Mucosa of descending colon (tissue), 3 donors: ENCODE measurements at regions not wholly inside any gene's neighbourhood (a gene's known extent, or its start where the extent isn't known, plus 50 kb on each side); places are given as distances from the start of the nearest gene placed in this dataset.

Source experiments
- ATAC-seq: fragments of 200-7000 bp; cut with Tn5 transposase; one replicate; pipeline ENCODE4 v1.9.1; 2020; ENCODE audit warnings: mild to moderate bottlenecking, moderate library complexity
- DNase-seq, 3 donors: peaks; one replicate each; pipeline ENCODE4 v3.0.0-alpha.2; 2020
- H3K36me3 ChIP-seq: fragments of 200-600 bp; one replicate; pipeline ENCODE4 v1.8.0; 2021; ENCODE audit warnings: low read depth, mild to moderate bottlenecking
- H3K4me1 ChIP-seq: fragments of 200-600 bp; one replicate; pipeline ENCODE4 v1.8.0; 2021; ENCODE audit warnings: low read depth, mild to moderate bottlenecking
- H3K4me3 ChIP-seq: fragments of 200-600 bp; one replicate; pipeline ENCODE4 v1.8.0; 2021; ENCODE audit warnings: mild to moderate bottlenecking
- H3K9me3 ChIP-seq: fragments of 200-600 bp; one replicate; pipeline ENCODE4 v1.8.0; 2021; ENCODE audit warnings: mild to moderate bottlenecking
- intact Hi-C, 2 donors: fragments of 100-400 bp; cut with DNase I in 1 of 2; cut with micrococcal nuclease in 1 of 2; formaldehyde crosslinking; loops; one replicate each; pipeline versions ENCODE4 v1.11.0 to v1.11.1; 2022; cut with DNase I, micrococcal nuclease
- TF ChIP-seq, protein P1 (sequence below): fragments of 200-600 bp; IDR thresholded peaks from one replicate; pipeline ENCODE4 v1.8.0; 2022; ENCODE audit warnings: antibody characterized with exemption, mild to moderate bottlenecking
- donor health status: DM: no; HTN: no; CAD: no; lungs with moderate emphysema.
- donor health status: DM: no; HTN: no; CAD: no.
- donor health status: DM: no; HTN: yes; CAD: no.

DNA sequence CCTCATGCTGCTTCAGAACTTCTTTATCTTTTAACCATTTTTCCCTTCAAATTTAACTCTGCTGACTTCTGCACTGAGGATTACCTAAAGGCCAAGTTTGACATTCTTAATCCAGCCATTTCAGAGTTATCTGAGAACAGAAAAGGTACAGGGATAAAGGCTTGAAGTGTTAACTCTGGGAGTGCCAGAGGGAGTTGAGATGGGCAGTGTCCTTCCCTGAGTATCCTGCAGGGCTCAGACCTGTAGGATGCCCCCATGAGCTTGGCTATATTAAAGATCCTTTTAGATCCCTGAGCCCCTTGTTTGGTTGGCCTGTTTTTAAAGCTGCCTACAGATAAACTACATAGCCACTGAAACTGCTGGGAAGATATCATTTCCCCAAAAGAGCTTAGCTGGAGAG, 268.4 kb upstream of the KIRREL3 start:
- TF ChIP-seq, protein P1, sequence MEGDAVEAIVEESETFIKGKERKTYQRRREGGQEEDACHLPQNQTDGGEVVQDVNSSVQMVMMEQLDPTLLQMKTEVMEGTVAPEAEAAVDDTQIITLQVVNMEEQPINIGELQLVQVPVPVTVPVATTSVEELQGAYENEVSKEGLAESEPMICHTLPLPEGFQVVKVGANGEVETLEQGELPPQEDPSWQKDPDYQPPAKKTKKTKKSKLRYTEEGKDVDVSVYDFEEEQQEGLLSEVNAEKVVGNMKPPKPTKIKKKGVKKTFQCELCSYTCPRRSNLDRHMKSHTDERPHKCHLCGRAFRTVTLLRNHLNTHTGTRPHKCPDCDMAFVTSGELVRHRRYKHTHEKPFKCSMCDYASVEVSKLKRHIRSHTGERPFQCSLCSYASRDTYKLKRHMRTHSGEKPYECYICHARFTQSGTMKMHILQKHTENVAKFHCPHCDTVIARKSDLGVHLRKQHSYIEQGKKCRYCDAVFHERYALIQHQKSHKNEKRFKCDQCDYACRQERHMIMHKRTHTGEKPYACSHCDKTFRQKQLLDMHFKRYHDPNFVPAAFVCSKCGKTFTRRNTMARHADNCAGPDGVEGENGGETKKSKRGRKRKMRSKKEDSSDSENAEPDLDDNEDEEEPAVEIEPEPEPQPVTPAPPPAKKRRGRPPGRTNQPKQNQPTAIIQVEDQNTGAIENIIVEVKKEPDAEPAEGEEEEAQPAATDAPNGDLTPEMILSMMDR: no peak
- DNase-seq (no peak), ATAC-seq (no peak)
- Histone ChIP-seq H3K4me3 (no peak overlapping the region), H3K4me1 (no peaks in the 10 kb centered on the region), H3K36me3 (no peaks in the 10 kb centered on the region), H3K9me3 (no peaks in the 10 kb centered on the region)
- intact Hi-C loops: no loop called here

DNA sequence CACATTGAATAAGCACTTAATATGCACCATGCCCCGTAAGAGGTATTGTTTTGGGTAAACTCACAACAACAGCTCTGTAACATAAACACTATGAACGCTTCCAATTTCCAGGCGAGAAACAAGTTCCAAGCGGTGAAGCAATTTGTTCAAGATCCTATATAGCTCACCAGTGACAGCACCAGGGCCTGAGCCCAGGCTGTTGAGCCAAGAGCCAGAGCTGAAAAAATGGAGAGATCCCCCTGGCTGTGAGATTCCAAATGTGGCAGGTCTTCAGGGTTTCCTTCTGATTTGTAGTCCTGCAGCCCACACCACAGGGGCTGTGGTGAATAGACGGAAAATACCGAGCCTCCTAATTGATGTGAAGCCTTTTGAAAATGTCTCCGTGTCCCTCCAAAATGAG, 268.0 kb upstream of the KIRREL3 start:
- Histone ChIP-seq H3K4me1 (no peaks in the 10 kb centered on the region), H3K36me3 (no peaks in the 10 kb centered on the region), H3K9me3 (no peaks in the 10 kb centered on the region), H3K4me3 (no peak overlapping the region)
- intact Hi-C loops: no loop called here
- ATAC-seq (no peak), DNase-seq (no peak)
- TF ChIP-seq, protein P1: no peak

DNA sequence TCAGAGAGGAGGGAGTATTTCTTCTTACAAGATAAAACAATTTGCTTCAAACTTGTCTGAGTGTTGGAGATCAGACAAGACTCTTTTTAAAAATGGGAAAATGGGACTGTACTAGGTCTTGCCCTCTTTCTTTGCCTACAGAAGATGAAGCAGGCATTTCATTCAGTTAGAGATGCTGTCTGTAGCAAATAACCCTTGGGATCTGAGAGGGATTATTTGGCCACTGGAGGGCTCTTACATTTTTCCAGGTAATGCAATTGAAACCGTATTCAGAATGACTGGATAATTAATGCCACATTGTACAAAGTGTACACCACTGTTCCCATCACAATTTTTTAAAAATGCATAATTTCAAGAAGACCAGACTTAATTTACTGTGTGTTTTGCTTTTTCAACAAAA, 258.5 kb upstream of the KIRREL3 start:
- DNase-seq: no peak

DNA sequence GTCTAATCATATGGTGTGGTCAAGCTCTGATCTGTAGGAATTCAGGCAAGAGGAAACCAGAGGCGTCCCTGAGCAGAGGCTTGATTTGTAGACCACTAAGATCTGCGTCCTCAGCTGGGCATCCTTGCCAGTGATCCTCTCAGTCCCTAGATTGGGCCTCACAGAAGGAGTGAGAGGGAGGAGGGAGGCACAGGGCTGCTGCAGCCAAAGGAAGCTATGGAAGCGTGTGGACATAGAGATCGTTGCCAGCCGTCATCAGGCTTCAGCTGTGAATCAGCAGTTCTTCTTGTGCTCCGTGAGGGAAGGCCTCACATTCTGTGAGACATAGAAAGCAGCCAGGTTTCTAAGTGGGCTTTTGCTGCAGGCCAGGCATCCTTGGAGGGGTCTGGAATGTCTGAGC, 254.6 kb upstream of the KIRREL3 start:
- H3K4me1 ChIP-seq: no peaks in the 10 kb centered on the region
- TF ChIP-seq, protein P1: no peak
- intact Hi-C loops: no loop called here
- no peaks in the 10 kb centered on the region for H3K36me3 ChIP-seq
- no peak for DNase-seq
- ATAC-seq: no peak
- H3K9me3 ChIP-seq: no peaks in the 10 kb centered on the region
- no peak overlapping the region for H3K4me3 ChIP-seq

More for the DNA sequence above, 258.5 kb upstream of the KIRREL3 start:
- Histone ChIP-seq H3K4me1 (no peaks in the 10 kb centered on the region), H3K36me3 (no peaks in the 10 kb centered on the region), H3K9me3 (no peaks in the 10 kb centered on the region), H3K4me3 (no peak overlapping the region)
- intact Hi-C loops: no loop called here
- ATAC-seq: no peak
- TF ChIP-seq, protein P1: no peak

DNA sequence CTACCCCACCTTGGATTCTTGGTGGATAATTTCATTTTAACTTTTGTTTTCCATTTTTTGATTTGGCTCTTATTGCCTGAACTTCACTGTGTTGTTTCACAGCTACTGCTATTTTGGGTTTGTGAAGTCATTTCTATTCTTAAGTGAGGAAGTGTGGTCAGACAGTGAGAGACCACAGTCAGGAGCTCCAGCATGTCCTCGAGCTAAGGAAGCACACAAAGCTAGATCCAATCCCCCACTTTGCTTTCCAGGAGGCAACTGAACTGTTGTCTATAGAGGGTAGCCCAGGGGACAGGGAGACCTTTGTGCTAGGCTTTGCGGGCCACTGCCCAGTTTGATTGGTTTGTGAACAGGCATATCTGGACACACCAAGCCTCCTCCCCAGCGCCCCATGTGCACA, 251.8 kb upstream of the KIRREL3 start:
- intact Hi-C loops: no loop called here
- Histone ChIP-seq H3K4me1 (no peaks in the 10 kb centered on the region), H3K9me3 (no peaks in the 10 kb centered on the region), H3K36me3 (no peaks in the 10 kb centered on the region), H3K4me3 (no peak overlapping the region)
- DNase-seq: peak in 1 of 3 donors; percentile 1
- ATAC-seq: no peak
- TF ChIP-seq, protein P1: no peak

DNA sequence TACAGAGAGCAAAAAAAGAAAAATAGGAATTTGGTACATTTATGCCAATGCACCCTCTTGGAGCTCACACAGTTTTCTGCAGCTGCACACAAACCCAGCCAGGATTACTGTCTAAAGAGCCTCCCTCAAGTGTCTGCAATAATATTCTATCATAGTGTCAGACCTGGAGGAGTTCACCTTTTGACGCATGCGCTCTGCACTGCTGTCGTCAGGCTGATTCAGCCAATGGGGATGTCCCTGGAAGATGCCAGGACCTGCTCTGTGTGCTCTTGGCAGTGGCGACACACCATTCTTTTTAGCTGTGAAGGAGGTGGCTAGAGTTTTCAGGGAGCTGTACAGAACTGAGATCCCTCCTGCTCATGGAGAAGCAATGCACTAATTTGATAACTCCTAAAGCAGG, 249.0 kb upstream of the KIRREL3 start:
- ATAC-seq (no peak), DNase-seq (no peak)
- Histone ChIP-seq H3K4me3 (no peak overlapping the region), H3K36me3 (no peaks in the 10 kb centered on the region), H3K4me1 (no peaks in the 10 kb centered on the region), H3K9me3 (no peaks in the 10 kb centered on the region)
- intact Hi-C loops: no loop called here
- TF ChIP-seq, protein P1: no peak
